NCI-H1694 (cell line): ENCODE measurements at regions not wholly inside any gene's neighbourhood (a gene's known extent, or its start where the extent isn't known, plus 50 kb on each side); places are given as distances from the start of the nearest gene placed in this dataset.
A peak's percentile ranks its signal among the peaks of the same experiment; 100 is the strongest.
"Not testable (repeated sequence)": the region's sequence is repeated elsewhere in the genome, so short reads cannot be mapped to it uniquely, and the experiment has no call there.

Experiments
- DNase-seq: peaks from one replicate; lab custom pipeline; 2025; lab: John Stamatoyannopoulos, UW

DNA sequence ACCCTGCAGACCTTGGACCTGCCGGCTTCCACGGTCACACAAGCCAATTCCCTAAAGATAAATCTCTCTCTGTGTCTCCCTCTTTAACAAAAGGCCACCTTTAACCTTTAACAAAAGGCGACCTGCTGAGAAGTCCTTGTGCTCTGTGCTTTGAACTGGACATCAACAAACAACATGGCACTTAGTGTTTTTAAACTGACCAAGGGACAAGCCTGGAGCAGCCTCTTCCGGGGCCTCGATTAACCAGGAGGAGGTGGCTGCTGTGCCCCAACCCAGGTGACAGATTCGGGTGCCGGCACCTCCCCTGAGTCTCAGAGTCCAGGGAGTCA lies 135.3 kb downstream of the RTP5 start:
- no peak for DNase-seq

DNA sequence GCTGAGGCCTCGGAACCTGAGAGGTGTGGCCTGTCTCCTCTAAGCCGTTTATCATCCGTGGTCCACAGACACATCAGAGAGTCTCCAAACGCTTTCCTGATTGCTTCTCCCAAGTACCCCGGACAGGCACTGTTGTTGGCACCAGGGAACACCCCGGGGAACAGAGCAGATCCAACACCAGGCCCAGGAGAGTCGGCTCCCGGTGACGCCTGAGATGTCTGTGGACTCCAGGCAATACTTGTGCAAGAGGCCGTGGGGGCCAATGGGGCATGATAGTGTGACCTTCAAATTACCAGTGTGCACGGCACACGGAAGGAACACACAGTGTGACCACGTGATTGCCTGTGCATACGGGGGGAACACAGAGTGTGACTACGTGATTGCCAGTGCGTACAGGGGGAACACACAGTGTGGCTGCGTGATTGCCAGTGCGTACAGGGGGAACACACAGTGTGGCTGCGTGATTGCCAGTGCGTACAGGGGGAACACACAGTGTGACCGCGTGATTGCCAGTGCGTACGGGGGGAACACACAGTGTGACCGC lies 136.6 kb downstream of the RTP5 start:
- DNase-seq: not testable (repeated sequence)

- not testable (repeated sequence) for DNase-seq
Observed at GRCh38 chr2:242008908-242009307, 139.4 kb downstream of the RTP5 start.

DNA sequence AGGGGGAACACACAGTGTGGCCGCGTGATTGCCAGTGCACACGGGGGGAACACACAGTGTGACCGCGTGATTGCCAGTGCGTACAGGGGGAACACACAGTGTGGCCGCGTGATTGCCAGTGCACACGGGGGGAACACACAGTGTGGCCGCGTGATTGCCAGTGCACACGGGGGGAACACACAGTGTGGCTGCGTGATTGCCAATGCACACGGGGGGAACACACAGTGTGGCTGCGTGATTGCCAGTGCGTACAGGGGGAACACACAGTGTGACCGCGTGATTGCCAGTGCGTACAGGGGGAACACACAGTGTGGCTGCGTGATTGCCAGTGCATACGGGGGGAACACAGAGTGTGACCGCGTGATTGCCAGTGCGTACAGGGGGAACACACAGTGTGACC lies 140.3 kb downstream of the RTP5 start:
- not testable (repeated sequence) for DNase-seq

DNA sequence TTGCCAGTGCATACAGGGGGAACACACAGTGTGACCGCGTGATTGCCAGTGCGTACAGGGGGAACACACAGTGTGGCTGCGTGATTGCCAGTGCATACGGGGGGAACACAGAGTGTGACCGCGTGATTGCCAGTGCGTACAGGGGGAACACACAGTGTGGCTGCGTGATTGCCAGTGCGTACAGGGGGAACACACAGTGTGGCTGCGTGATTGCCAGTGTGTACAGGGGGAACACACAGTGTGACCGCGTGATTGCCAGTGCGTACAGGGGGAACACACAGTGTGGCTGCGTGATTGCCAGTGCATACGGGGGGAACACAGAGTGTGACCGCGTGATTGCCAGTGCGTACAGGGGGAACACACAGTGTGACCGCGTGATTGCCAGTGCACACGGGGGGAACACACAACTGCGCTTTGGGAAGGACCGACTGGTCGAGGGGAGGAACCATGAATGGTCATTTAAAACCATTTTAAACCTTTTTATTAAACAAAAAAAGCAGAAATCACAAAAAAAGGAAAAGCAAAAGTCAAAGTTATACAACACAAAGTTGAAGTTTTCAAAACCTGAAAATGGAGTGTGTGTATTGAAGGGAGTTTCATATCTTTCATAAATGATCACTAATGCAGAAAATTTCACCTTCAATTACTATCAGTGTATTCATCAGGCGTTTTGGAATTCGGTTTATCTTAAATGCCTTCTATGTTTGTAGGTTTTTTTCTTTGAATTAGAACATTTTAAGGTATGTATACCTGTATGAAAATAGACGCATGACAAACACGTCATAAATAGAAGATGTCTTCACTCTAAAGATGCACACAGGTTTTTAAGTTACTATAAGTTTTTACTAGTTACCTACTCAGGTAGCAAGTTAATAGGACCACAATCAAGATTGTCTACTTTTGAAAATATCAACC lies 141.0 kb downstream of the RTP5 start:
- DNase-seq: not testable (repeated sequence)

DNA sequence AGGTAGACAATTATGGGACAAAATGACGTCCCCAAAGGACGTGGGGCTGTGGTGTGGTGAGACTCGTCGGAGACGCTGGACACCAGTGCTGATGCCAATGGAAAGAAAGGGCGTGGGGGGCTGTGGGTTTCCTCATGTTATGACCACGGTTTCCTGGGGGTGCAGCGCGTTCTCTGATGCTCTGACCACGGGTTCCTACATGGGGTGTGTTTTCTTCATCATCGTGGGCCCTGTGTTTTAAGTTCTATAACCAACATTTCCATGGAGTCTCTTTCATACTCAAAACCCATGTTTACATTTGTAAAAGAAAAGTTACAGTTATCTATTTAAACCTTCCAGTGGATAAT lies 141.6 kb downstream of the RTP5 start:
- DNase-seq: no peak

DNA sequence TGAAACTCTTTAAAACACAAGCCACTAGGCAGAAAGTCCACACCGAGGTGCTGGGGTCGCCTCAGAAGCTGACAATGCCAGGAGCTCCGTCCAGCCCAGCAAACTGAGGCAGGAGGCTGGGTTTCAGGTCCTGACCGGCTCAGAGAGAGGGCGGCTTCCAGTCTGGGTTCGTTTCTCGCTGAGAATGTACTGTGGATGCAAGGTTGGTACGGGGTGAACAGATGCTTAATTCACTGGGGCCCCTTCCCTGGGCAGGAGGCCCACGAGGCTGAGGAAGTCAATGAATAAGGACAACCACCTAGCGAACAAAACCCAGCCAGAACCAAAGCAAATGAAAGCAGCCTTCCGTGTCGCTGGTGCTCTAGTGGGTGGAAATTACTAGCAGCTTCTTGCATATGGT lies 142.0 kb downstream of the RTP5 start:
- DNase-seq: peak; percentile 5

DNA sequence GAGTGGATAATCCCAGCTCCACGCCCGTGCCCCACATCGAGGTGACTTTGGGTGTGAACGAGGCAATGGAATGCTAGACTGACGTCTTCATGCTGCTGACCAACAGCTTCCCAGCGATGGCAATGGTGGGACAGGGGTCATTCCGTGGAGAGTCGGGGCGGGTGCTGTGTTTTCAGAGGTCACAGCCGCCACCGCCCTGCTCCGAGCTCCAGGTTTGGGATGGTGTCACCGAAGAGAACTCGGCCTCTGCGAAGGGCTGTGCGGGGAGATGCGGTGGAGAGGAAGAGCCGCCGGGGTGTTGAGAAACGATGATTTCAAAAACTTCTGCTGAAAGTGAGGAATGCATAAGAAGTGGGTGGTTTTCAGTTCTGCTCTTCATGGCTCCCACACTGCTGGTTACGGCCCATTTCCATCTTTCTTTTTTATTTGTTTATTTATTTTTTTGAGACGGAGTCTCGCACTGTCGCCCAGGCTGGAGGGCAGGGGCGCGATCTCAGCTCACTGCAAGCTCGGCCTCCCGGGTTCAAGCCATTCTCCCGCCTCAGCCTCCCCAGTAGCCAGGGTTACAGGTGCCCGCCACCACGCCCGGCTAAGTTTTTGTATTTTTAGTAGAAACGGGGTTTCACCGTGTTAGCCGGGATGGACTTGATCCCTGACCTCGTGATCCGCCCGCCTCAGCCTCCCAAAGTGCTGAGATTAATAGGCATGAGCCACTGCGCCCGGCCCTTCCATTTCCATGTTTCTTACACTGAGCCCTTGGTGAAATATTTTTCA lies 142.6 kb downstream of the RTP5 start:
- no peak for DNase-seq

GRCh38 chr2:242012956-242013764 lies 143.6 kb downstream of the RTP5 start:
- DNase-seq: no peak

DNA sequence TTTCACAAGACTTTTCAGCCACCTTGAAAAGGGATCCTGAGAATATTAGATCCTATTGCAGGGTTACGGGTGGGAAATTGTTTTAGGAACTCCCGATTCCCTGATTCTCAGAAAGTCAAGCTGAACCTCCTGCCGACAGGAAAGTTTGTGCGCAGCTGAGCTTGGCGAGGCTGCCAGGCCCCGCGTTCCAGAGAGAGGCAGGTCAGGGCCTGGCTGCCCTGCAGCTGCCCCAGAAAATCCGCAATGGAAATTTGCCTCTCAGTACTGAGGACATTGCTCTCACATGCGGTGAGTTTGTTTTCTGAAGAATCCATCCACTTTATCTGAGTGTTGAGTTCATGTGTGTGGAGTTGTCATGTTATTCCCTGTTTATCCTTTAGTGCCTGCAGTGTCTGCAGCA lies 144.2 kb downstream of the RTP5 start:
- DNase-seq: no peak

- no peak for DNase-seq
Observed at GRCh38 chr2:242015108-242016065, 145.9 kb downstream of the RTP5 start.

GRCh38 chr2:242017086-242017485 lies 147.6 kb downstream of the RTP5 start:
- DNase-seq: no peak

DNA sequence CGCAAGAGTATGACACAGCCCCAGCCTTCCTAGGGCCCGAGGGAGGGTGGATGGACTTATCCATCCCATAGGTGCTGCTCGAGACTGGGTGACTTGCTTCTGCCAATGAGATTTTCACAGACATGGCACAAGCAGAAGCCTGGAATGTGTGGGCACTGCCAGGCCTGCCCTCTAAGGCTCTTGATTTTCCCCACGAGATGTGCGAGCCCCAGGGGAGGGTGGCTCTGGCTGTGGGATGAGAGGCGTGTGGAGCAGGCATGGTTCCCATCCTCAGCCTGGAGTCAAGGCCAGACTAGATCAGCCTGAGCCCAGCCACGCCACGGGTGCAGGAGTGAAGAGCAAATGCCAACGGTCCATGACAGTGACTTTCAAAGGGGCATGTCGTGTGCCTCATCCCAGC lies 148.9 kb downstream of the RTP5 start:
- DNase-seq: not testable (repeated sequence)

DNA sequence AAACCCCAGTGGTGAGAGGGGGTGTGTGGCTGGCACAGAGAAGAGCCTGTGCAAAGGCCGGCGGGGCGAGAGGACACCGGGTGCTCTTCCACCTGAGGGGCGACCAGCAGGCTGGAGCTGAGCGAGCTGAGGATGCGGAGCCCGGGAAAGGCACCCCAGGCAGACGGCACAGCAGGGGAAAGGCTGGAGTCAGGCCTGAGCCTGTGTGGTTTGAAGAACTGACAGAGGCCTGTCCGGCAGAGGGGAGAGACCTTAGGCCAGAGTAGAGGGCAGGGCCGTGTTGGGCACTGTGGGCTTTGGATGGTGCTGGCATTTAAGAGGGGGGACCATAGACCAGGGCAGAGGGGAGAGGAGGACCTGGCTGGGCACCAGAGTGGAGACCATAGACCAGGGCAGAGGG lies 149.8 kb downstream of the RTP5 start:
- DNase-seq: no peak

DNA sequence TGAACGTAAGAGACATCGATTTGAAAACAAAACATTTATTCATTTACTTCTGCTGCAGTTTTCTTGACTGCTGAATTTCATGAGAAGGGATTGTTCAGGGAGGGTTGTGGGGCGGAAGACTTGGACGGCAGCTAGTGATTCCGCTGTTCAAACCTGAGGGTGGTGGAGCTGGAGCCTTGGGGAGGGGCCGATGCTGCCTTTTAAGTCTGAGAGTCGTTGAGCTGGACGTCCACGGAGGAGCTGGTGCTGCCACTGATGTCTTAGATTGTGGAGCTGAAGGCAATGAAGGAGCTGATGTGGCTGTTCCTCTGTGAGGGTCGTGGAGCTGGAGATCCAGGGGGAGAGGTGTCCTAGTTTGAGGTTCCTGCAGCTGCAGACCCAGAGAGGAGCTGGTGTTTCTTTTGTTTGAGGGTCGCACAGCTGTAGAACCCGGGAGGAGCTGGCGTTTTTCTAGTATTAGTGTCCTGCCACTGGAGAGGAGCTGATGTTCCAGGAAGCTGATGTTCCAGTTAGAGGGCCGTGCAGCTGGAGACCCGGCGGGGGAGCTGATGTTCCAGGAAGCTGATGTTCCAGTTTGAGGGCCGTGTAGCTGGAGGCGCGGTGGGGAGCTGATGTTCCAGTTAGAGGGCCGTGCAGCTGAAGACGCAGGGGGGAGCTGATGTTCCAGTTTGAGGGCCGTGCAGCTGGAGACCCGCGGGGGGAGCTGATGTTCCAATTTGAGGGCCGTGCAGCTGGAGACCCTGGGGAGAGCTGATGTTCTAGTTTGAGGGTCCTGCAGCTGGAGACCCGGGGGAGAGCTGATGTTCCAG lies 150.9 kb downstream of the RTP5 start:
- no peak for DNase-seq

GRCh38 chr2:242022550-242023290 lies 153.2 kb downstream of the RTP5 start:
- no peak for DNase-seq

DNA sequence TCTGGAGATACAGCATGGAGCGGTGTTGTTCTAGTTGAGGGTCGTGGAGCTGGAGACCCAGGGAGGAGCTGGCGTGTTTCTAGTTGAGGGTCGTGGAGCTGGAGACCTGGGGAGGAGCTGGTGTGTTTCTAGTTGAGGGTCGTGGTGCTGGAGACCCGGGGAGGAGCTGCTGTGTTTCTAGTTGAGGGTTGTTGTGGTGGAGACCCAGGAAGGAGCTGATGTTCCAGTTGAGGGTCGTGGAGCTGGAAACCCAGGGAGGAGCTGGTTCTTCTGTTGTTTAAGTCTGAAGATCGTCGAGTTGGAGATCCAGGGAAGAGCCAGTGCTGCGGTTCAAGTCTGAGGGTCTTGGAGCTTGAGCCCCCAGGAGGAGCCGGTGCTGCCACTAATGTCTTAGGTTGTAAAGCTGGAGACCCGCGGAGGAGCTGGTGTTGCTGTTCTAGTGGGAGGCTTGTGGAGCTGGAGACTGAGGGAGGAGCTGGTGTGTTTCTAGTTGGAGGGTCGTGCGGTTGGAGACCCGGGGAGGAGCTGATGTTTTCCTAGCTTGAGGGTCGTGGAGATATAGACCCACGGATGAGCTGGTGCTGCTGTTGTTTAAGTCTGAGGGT lies 155.3 kb downstream of the RTP5 start:
- no peak for DNase-seq

DNA sequence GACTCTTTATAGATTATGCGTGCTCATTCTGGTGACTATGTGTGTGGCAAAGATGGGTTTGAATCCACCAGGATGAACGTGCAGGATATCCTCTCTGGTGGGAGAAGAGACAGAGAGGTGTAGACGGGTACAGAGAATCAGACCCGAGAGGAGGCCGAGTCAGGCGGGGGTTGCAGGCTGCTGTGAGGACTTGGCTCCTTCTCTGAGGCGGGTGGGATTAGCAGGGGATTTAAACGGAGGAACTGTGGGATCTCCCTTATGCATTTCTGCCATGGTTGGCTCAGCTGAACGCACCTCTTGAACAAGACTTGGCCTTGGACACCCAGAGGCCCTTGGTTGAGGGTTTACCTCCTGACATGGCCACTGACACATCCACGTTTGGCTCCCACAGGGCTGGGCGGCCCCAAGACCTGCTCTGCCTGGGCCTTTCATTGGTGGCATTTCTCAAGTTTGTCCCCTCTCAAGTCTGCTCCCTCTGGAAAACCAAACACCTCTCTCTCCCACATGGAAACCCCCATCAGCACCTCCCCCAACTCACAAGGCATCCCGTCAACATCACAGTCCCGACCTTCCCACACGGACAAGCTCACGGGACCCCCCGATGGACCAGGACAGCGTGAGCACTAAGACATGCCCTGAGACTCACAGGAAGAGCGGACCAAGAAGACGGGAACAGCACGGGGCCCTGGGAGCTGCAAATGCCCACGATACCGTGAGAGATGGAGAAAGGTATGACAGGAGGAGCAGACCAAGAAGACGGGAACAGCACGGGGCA lies 158.3 kb downstream of the RTP5 start:
- no peak for DNase-seq
